ENCODE measurements at regions not wholly inside any gene's neighbourhood (a gene's known extent, or its start where the extent isn't known, plus 50 kb on each side); places are given as distances from the start of the nearest gene placed in this dataset.
A peak's percentile ranks its signal among the peaks of the same experiment; 100 is the strongest.

GRCh38 chr7:45259227-45259596 lies 101.6 kb downstream of the RAMP3 start:
- TF ChIP-seq CREB1 (IDR thresholded peaks at IDR 0.05; ENCODE audit: low read depth): no peak
- no peak for TF ChIP-seq ZBTB7A (IDR thresholded peaks at IDR 0.05; ENCODE audit: low read depth)
- no peak for TF ChIP-seq FOXM1 (IDR thresholded peaks at IDR 0.05; ENCODE audit: borderline replicate concordance, low read depth)
- no peak for TF ChIP-seq USF1 (IDR thresholded peaks at IDR 0.05)
- TF ChIP-seq TAF1 (IDR thresholded peaks at IDR 0.05; ENCODE audit: low read depth): no peak
- TF ChIP-seq NFIC (IDR thresholded peaks at IDR 0.05): no peak
- no peak for TF ChIP-seq MAX (IDR thresholded peaks at IDR 0.05)
- TF ChIP-seq, protein P1, sequence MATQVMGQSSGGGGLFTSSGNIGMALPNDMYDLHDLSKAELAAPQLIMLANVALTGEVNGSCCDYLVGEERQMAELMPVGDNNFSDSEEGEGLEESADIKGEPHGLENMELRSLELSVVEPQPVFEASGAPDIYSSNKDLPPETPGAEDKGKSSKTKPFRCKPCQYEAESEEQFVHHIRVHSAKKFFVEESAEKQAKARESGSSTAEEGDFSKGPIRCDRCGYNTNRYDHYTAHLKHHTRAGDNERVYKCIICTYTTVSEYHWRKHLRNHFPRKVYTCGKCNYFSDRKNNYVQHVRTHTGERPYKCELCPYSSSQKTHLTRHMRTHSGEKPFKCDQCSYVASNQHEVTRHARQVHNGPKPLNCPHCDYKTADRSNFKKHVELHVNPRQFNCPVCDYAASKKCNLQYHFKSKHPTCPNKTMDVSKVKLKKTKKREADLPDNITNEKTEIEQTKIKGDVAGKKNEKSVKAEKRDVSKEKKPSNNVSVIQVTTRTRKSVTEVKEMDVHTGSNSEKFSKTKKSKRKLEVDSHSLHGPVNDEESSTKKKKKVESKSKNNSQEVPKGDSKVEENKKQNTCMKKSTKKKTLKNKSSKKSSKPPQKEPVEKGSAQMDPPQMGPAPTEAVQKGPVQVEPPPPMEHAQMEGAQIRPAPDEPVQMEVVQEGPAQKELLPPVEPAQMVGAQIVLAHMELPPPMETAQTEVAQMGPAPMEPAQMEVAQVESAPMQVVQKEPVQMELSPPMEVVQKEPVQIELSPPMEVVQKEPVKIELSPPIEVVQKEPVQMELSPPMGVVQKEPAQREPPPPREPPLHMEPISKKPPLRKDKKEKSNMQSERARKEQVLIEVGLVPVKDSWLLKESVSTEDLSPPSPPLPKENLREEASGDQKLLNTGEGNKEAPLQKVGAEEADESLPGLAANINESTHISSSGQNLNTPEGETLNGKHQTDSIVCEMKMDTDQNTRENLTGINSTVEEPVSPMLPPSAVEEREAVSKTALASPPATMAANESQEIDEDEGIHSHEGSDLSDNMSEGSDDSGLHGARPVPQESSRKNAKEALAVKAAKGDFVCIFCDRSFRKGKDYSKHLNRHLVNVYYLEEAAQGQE (IDR thresholded peaks at IDR 0.05; ENCODE audit: low read depth): no peak
- no peak for TF ChIP-seq EP300 (IDR thresholded peaks at IDR 0.05; ENCODE audit: borderline replicate concordance)
- no peak for TF ChIP-seq TEAD4 (IDR thresholded peaks at IDR 0.05)

- TF ChIP-seq MAX (IDR thresholded peaks at IDR 0.05): no peak
- peak; percentile 91 for TF ChIP-seq RAD21 (IDR thresholded peaks at IDR 0.05; ENCODE audit: low read depth)
- no peak for TF ChIP-seq TAF1 (IDR thresholded peaks at IDR 0.05; ENCODE audit: low read depth)
These were observed 102.5 kb downstream of the RAMP3 start for GRCh38 chr7:45259966-45260646.

GRCh38 chr7:45267262-45267661 lies 109.7 kb downstream of the RAMP3 start:
- TF ChIP-seq TCF12 (IDR thresholded peaks at IDR 0.05; ENCODE audit: low read depth) (no peak), TEAD4 (IDR thresholded peaks at IDR 0.05) (0 out of 2 replicates have a peak, but pooled peaks have one; percentile 40), CREB1 (IDR thresholded peaks at IDR 0.05; ENCODE audit: low read depth) (no peak), YY1 (IDR thresholded peaks at IDR 0.05; ENCODE audit: low read depth) (no peak), EP300 (IDR thresholded peaks at IDR 0.05; ENCODE audit: borderline replicate concordance) (no peak), CEBPB (IDR thresholded peaks at IDR 0.05) (no peak), EGR1 (IDR thresholded peaks at IDR 0.05) (no peak), RAD21 (IDR thresholded peaks at IDR 0.05; ENCODE audit: low read depth) (no peak)
- TF ChIP-seq, protein P1 (IDR thresholded peaks at IDR 0.05; ENCODE audit: low read depth): peak; percentile 98

DNA sequence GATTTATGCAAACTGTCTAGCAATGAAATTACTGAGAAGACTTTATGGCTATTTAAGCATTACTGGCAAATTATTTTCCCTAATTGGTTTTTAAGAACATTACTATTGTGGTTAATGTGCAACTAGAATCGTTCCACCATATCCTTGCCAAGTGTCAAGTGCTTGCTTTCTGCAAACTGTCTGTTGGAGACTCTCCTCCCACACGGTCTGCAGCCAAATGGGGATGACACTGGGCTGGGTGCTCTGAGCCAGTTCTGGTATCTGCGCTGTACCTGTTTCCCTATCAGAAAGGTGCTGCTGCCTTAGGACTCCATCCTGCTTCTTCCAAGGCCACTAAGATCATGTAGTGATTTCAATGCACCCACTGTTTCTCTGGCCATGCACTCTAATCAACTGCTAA lies 110.4 kb downstream of the RAMP3 start:
- TF ChIP-seq TCF12 (IDR thresholded peaks at IDR 0.05; ENCODE audit: low read depth) (no peak), RAD21 (IDR thresholded peaks at IDR 0.05; ENCODE audit: low read depth) (no peak), YY1 (IDR thresholded peaks at IDR 0.05; ENCODE audit: low read depth) (no peak), EP300 (IDR thresholded peaks at IDR 0.05; ENCODE audit: borderline replicate concordance) (no peak), ZBTB7A (IDR thresholded peaks at IDR 0.05; ENCODE audit: low read depth) (no peak), CEBPB (IDR thresholded peaks at IDR 0.05) (no peak), NFIC (IDR thresholded peaks at IDR 0.05) (no peak), TEAD4 (IDR thresholded peaks at IDR 0.05) (no peak), TAF1 (IDR thresholded peaks at IDR 0.05; ENCODE audit: low read depth) (no peak), MAX (IDR thresholded peaks at IDR 0.05) (no peak), EGR1 (IDR thresholded peaks at IDR 0.05) (no peak), FOXM1 (IDR thresholded peaks at IDR 0.05; ENCODE audit: borderline replicate concordance, low read depth) (no peak)

GRCh38 chr7:45269192-45269591 lies 111.6 kb downstream of the RAMP3 start:
- TF ChIP-seq FOXM1 (IDR thresholded peaks at IDR 0.05; ENCODE audit: borderline replicate concordance, low read depth) (no peak), CEBPB (IDR thresholded peaks at IDR 0.05) (no peak), CREB1 (IDR thresholded peaks at IDR 0.05; ENCODE audit: low read depth) (no peak), MAX (IDR thresholded peaks at IDR 0.05) (no peak), RAD21 (IDR thresholded peaks at IDR 0.05; ENCODE audit: low read depth) (no peak), TAF1 (IDR thresholded peaks at IDR 0.05; ENCODE audit: low read depth) (no peak), TEAD4 (IDR thresholded peaks at IDR 0.05) (no peak), USF1 (IDR thresholded peaks at IDR 0.05) (no peak), EP300 (IDR thresholded peaks at IDR 0.05; ENCODE audit: borderline replicate concordance) (no peak)

All from Ishikawa (cell line).